Karpas-422 (cell line): ENCODE measurements at regions not wholly inside any gene's neighbourhood (a gene's known extent, or its start where the extent isn't known, plus 50 kb on each side); places are given as distances from the start of the nearest gene placed in this dataset.
"Not testable (repeated sequence)": the region's sequence is repeated elsewhere in the genome, so short reads cannot be mapped to it uniquely, and the experiment has no call there.

ENCODE experiments used
- DNase-seq: peaks from one replicate; pipeline ENCODE4 v3.0.0-alpha.2; 2015
- H2AFZ ChIP-seq: fragments of 200-600 bp; sonication (generic); 2 replicates; pipeline ENCODE4 v1.6.1; 2014; ENCODE audit warnings: antibody characterized with exemption, low read length, mixed read lengths
- H3K27ac ChIP-seq: fragments of 200-600 bp; sonication (generic); 2 replicates; pipeline ENCODE4 v1.5.1; 2014; ENCODE audit warnings: mild to moderate bottlenecking, low read length, moderate library complexity
- H3K27me3 ChIP-seq: fragments of 200-600 bp; sonication (generic); 2 replicates; pipeline ENCODE4 v1.6.1; 2014; ENCODE audit warnings: low read length, mixed read lengths
- H3K36me3 ChIP-seq: fragments of 200-600 bp; sonication (generic); 2 replicates; pipeline ENCODE4 v1.6.1; 2014; ENCODE audit warnings: low read length, mixed read lengths; ENCODE audit not compliant: insufficient read depth
- H3K4me1 ChIP-seq: fragments of 200-600 bp; sonication (generic); 2 replicates; pipeline ENCODE4 v1.6.1; 2014; ENCODE audit warnings: mild to moderate bottlenecking, low read length, mixed read lengths
- H3K4me2 ChIP-seq: fragments of 200-600 bp; sonication (generic); 2 replicates; pipeline ENCODE4 v1.6.1; 2014; ENCODE audit warnings: low read length, low read depth, mild to moderate bottlenecking; ENCODE audit not compliant: poor library complexity, severe bottlenecking
- H3K4me3 ChIP-seq: fragments of 200-600 bp; sonication (generic); 2 replicates; pipeline ENCODE4 v1.5.1; 2014; ENCODE audit warnings: mild to moderate bottlenecking, antibody characterized with exemption, low read length, mixed read lengths
- H3K79me2 ChIP-seq: fragments of 200-600 bp; sonication (generic); 2 replicates; pipeline ENCODE4 v1.6.1; 2014; ENCODE audit warnings: mild to moderate bottlenecking, low read length, mixed read lengths
- H3K9ac ChIP-seq: fragments of 200-600 bp; sonication (generic); 2 replicates; pipeline ENCODE4 v1.6.0; 2014; ENCODE audit warnings: low read length
- H3K9me2 ChIP-seq: fragments of 200-600 bp; sonication (generic), shearing (Covaris generic); replicated peaks from 2 replicates; pipeline ENCODE4 v1.6.0; 2014; ENCODE audit warnings: mild to moderate bottlenecking, low read length, moderate library complexity; ENCODE audit not compliant: insufficient read depth
- H3K9me3 ChIP-seq: fragments of 300-700, 200-600 bp; sonication (generic); 2 replicates; pipeline ENCODE4 v1.6.1; 2014; ENCODE audit warnings: low read length, mixed read lengths
- H4K20me1 ChIP-seq: fragments of 200-600 bp; sonication (generic); 2 replicates; pipeline ENCODE4 v1.6.1; 2014; ENCODE audit warnings: mild to moderate bottlenecking, antibody characterized with exemption, low read length, low read depth; ENCODE audit not compliant: insufficient read depth

GRCh38 chr10:114872519-114873087 is 51.0 kb downstream of the FHIP2A start:
- Histone ChIP-seq H3K27ac (no peak overlapping the region), H3K4me1 (no peaks in the 10 kb centered on the region), H4K20me1 (no peaks in the 10 kb centered on the region), H3K9me3 (no peaks in the 10 kb centered on the region), H3K79me2 (no peaks in the 10 kb centered on the region), H3K4me3 (no peak overlapping the region), H3K4me2 (no peak overlapping the region), H3K36me3 (no peaks in the 10 kb centered on the region), H3K9ac (no peak overlapping the region), H2AFZ (no peak overlapping the region), H3K27me3 (0 out of 2 replicates have a peak, but pooled peaks cover 3% of the 10 kb centered on the region), H3K9me2 (no peaks in the 10 kb centered on the region)
- no peak for DNase-seq

- no peak overlapping the region for H3K9ac ChIP-seq
- no peak overlapping the region for H3K27ac ChIP-seq
- H3K4me2 ChIP-seq: no peak overlapping the region
- H3K4me1 ChIP-seq: 0 out of 2 replicates have a peak, but pooled peaks cover 2% of the 10 kb centered on the region
- H3K27me3 ChIP-seq: 0 out of 2 replicates have a peak, but pooled peaks cover 3% of the 10 kb centered on the region
- no peak overlapping the region for H2AFZ ChIP-seq
- H4K20me1 ChIP-seq: no peaks in the 10 kb centered on the region
- DNase-seq: no peak
- H3K36me3 ChIP-seq: no peaks in the 10 kb centered on the region
- no peak overlapping the region for H3K4me3 ChIP-seq
- no peaks in the 10 kb centered on the region for H3K9me2 ChIP-seq
- no peaks in the 10 kb centered on the region for H3K9me3 ChIP-seq
- H3K79me2 ChIP-seq: no peaks in the 10 kb centered on the region
Measured at GRCh38 chr10:114874827-114875411, 53.3 kb downstream of the FHIP2A start.

- not testable (repeated sequence) for H3K9ac ChIP-seq, H3K79me2 ChIP-seq, H3K4me1 ChIP-seq, H3K27ac ChIP-seq, H3K9me2 ChIP-seq, H3K27me3 ChIP-seq, H3K4me3 ChIP-seq, H3K9me3 ChIP-seq, H2AFZ ChIP-seq, H3K4me2 ChIP-seq, H4K20me1 ChIP-seq, H3K36me3 ChIP-seq, DNase-seq
Measured at GRCh38 chr10:114875590-114876081, 54.1 kb downstream of the FHIP2A start.

- no peaks in the 10 kb centered on the region for H3K9me2 ChIP-seq
- no peaks in the 10 kb centered on the region for H3K36me3 ChIP-seq
- H3K27me3 ChIP-seq: 0 out of 2 replicates have a peak, but pooled peaks cover 3% of the 10 kb centered on the region
- H3K27ac ChIP-seq: no peak overlapping the region
- H3K79me2 ChIP-seq: no peaks in the 10 kb centered on the region
- peak; percentile 48 for DNase-seq
- H3K9ac ChIP-seq: no peak overlapping the region
- H4K20me1 ChIP-seq: no peaks in the 10 kb centered on the region
- no peak overlapping the region for H2AFZ ChIP-seq
- H3K9me3 ChIP-seq: no peaks in the 10 kb centered on the region
- 0 out of 2 replicates have a peak, but pooled peaks cover 2% of the 10 kb centered on the region for H3K4me1 ChIP-seq
- H3K4me3 ChIP-seq: no peak overlapping the region
- no peak overlapping the region for H3K4me2 ChIP-seq
Measured at GRCh38 chr10:114876169-114876568, 54.6 kb downstream of the FHIP2A start.

GRCh38 chr10:114876602-114877300 is 55.2 kb downstream of the FHIP2A start:
- no peak overlapping the region for H3K4me2 ChIP-seq
- H3K79me2 ChIP-seq: no peaks in the 10 kb centered on the region
- 0 out of 2 replicates have a peak, but pooled peaks cover 2% of the 10 kb centered on the region for H3K4me1 ChIP-seq
- H3K9ac ChIP-seq: no peak overlapping the region
- H3K27ac ChIP-seq: no peak overlapping the region
- 0 out of 2 replicates have a peak, but pooled peaks cover 3% of the 10 kb centered on the region for H3K27me3 ChIP-seq
- no peaks in the 10 kb centered on the region for H3K9me2 ChIP-seq
- H3K4me3 ChIP-seq: no peak overlapping the region
- H3K36me3 ChIP-seq: no peaks in the 10 kb centered on the region
- no peak overlapping the region for H2AFZ ChIP-seq
- peak; percentile 84 for DNase-seq
- H3K9me3 ChIP-seq: no peaks in the 10 kb centered on the region
- H4K20me1 ChIP-seq: no peaks in the 10 kb centered on the region

GRCh38 chr10:114877301-114877644 is 55.7 kb downstream of the FHIP2A start:
- no peaks in the 10 kb centered on the region for H3K36me3 ChIP-seq
- H2AFZ ChIP-seq: no peak overlapping the region
- H3K4me2 ChIP-seq: no peak overlapping the region

GRCh38 chr10:114879093-114879492 is 57.5 kb downstream of the FHIP2A start:
- Histone ChIP-seq H2AFZ (no peak overlapping the region), H3K9ac (no peak overlapping the region), H3K4me2 (no peak overlapping the region), H4K20me1 (no peaks in the 10 kb centered on the region), H3K9me3 (no peaks in the 10 kb centered on the region), H3K27me3 (no peaks in the 10 kb centered on the region), H3K79me2 (no peaks in the 10 kb centered on the region), H3K4me1 (0 out of 2 replicates have a peak, but pooled peaks cover 2% of the 10 kb centered on the region), H3K27ac (no peak overlapping the region), H3K9me2 (no peaks in the 10 kb centered on the region), H3K36me3 (no peaks in the 10 kb centered on the region), H3K4me3 (no peak overlapping the region)
- DNase-seq: no peak

More at GRCh38 chr10:114877301-114877644, 55.7 kb downstream of the FHIP2A start:
- H3K4me1 ChIP-seq: 0 out of 2 replicates have a peak, but pooled peaks cover 2% of the 10 kb centered on the region
- no peak overlapping the region for H3K27ac ChIP-seq
- H3K79me2 ChIP-seq: no peaks in the 10 kb centered on the region
- no peak for DNase-seq
- H3K9ac ChIP-seq: no peak overlapping the region
- H3K9me3 ChIP-seq: no peaks in the 10 kb centered on the region
- no peak overlapping the region for H3K4me3 ChIP-seq
- H3K27me3 ChIP-seq: 0 out of 2 replicates have a peak, but pooled peaks cover 3% of the 10 kb centered on the region
- no peaks in the 10 kb centered on the region for H3K9me2 ChIP-seq
- no peaks in the 10 kb centered on the region for H4K20me1 ChIP-seq

GRCh38 chr10:114879541-114880158 is 58.1 kb downstream of the FHIP2A start:
- Histone ChIP-seq H3K9me2 (no peaks in the 10 kb centered on the region), H3K4me2 (peak overlapping the region; percentile 19), H3K79me2 (no peaks in the 10 kb centered on the region), H3K9me3 (no peaks in the 10 kb centered on the region), H3K4me1 (0 out of 2 replicates have a peak, but pooled peaks cover 2% of the 10 kb centered on the region), H4K20me1 (no peaks in the 10 kb centered on the region), H3K9ac (no peak overlapping the region), H3K4me3 (no peak overlapping the region), H3K36me3 (no peaks in the 10 kb centered on the region), H2AFZ (peak overlapping the region; percentile 77; the same call in 1 of the 2 replicates), H3K27ac (no peak overlapping the region), H3K27me3 (no peaks in the 10 kb centered on the region)
- DNase-seq: peak; percentile 53
